GM12801 (cell line): ENCODE measurements at regions not wholly inside any gene's neighbourhood (a gene's known extent, or its start where the extent isn't known, plus 50 kb on each side); places are given as distances from the start of the nearest gene placed in this dataset.

Experiments
- CTCF ChIP-seq: IDR thresholded peaks from one replicate; pipeline ENCODE4 v1.5.1; 2011; ENCODE audit warnings: control low read depth; ENCODE audit not compliant: insufficient read length; ENCODE audit errors: extremely low read depth

GRCh38 chr18:45164551-45164950 is 450.7 kb upstream of the SLC14A2 start:
- no peak for TF ChIP-seq CTCF

- TF ChIP-seq CTCF, result no peak
Observed at GRCh38 chr18:45165176-45165713, 450.0 kb upstream of the SLC14A2 start.

GRCh38 chr18:45165871-45166270 is 449.4 kb upstream of the SLC14A2 start:
- no peak for TF ChIP-seq CTCF

GRCh38 chr18:45166341-45166835 is 448.9 kb upstream of the SLC14A2 start:
- no peak for TF ChIP-seq CTCF

GRCh38 chr18:45166836-45167551 is 448.3 kb upstream of the SLC14A2 start:
- TF ChIP-seq CTCF, result no peak

GRCh38 chr18:45167631-45168280 is 447.5 kb upstream of the SLC14A2 start:
- no peak for TF ChIP-seq CTCF

GRCh38 chr18:45168866-45169600 is 446.2 kb upstream of the SLC14A2 start:
- no peak for TF ChIP-seq CTCF
